ENCODE measurements at regions not wholly inside any gene's neighbourhood (a gene's known extent, or its start where the extent isn't known, plus 50 kb on each side); places are given as distances from the start of the nearest gene placed in this dataset.

- DNase-seq (ENCODE audit: insufficient read length, low spot score, missing footprints) = no peak
- no peaks in the 10 kb centered on the region for H3K9me3 ChIP-seq (ENCODE audit: low read depth, low read length)
- no peak overlapping the region for H3K4me2 ChIP-seq (ENCODE audit: insufficient read depth, low read length)
- no peak overlapping the region for H3K27ac ChIP-seq (ENCODE audit: low read depth, low read length)
- no peak overlapping the region for H2AFZ ChIP-seq (ENCODE audit: low read length)
- no peak overlapping the region for H3K4me3 ChIP-seq (ENCODE audit: insufficient read depth, low read length)
- no peak for TF ChIP-seq CTCF (IDR thresholded peaks at IDR 0.05; ENCODE audit: extremely low read depth, low read depth, low read length)
- no peaks in the 10 kb centered on the region for H3K4me1 ChIP-seq (ENCODE audit: insufficient read depth, low read length)
- H3K79me2 ChIP-seq (ENCODE audit: insufficient read depth, low read length) = no peaks in the 10 kb centered on the region
- no peaks in the 10 kb centered on the region for H3K36me3 ChIP-seq (ENCODE audit: insufficient read depth, low read length)
- no peaks in the 10 kb centered on the region for H4K20me1 ChIP-seq (ENCODE audit: insufficient read depth, low read length)
- H3K27me3 ChIP-seq (ENCODE audit: insufficient read depth, low read length) = peaks cover 5% of the 10 kb centered on the region
Measured at GRCh38 chr5:17352223-17352622, 134.8 kb downstream of the BASP1 start.

GRCh38 chr5:17354265-17354664 lies 136.8 kb downstream of the BASP1 start:
- H2AFZ ChIP-seq (ENCODE audit: low read length) = no peak overlapping the region
- H3K27ac ChIP-seq (ENCODE audit: low read depth, low read length) = no peak overlapping the region
- no peaks in the 10 kb centered on the region for H3K36me3 ChIP-seq (ENCODE audit: insufficient read depth, low read length)
- no peak for DNase-seq (ENCODE audit: insufficient read length, low spot score, missing footprints)
- H3K79me2 ChIP-seq (ENCODE audit: insufficient read depth, low read length) = no peaks in the 10 kb centered on the region
- no peaks in the 10 kb centered on the region for H4K20me1 ChIP-seq (ENCODE audit: insufficient read depth, low read length)
- no peak overlapping the region for H3K4me2 ChIP-seq (ENCODE audit: insufficient read depth, low read length)
- TF ChIP-seq CTCF (IDR thresholded peaks at IDR 0.05; ENCODE audit: extremely low read depth, low read depth, low read length) = no peak
- H3K4me1 ChIP-seq (ENCODE audit: insufficient read depth, low read length) = no peaks in the 10 kb centered on the region
- no peaks in the 10 kb centered on the region for H3K9me3 ChIP-seq (ENCODE audit: low read depth, low read length)
- H3K27me3 ChIP-seq (ENCODE audit: insufficient read depth, low read length) = peaks cover 5% of the 10 kb centered on the region
- no peak overlapping the region for H3K4me3 ChIP-seq (ENCODE audit: insufficient read depth, low read length)

- Histone ChIP-seq H3K27me3 (ENCODE audit: insufficient read depth, low read length) (no peaks in the 10 kb centered on the region), H3K4me3 (ENCODE audit: insufficient read depth, low read length) (no peak overlapping the region), H3K27ac (ENCODE audit: low read depth, low read length) (peak overlapping the region; percentile 62), H2AFZ (ENCODE audit: low read length) (no peak overlapping the region), H3K36me3 (ENCODE audit: insufficient read depth, low read length) (no peaks in the 10 kb centered on the region), H4K20me1 (ENCODE audit: insufficient read depth, low read length) (no peaks in the 10 kb centered on the region), H3K4me2 (ENCODE audit: insufficient read depth, low read length) (no peak overlapping the region), H3K9me3 (ENCODE audit: low read depth, low read length) (no peaks in the 10 kb centered on the region), H3K4me1 (ENCODE audit: insufficient read depth, low read length) (peaks cover 9% of the 10 kb centered on the region), H3K79me2 (ENCODE audit: insufficient read depth, low read length) (no peaks in the 10 kb centered on the region)
- no peak for DNase-seq (ENCODE audit: insufficient read length, low spot score, missing footprints)
- TF ChIP-seq CTCF (IDR thresholded peaks at IDR 0.05; ENCODE audit: extremely low read depth, low read depth, low read length) = no peak
Measured at GRCh38 chr5:17355586-17356346, 138.3 kb downstream of the BASP1 start.

- H4K20me1 ChIP-seq (ENCODE audit: insufficient read depth, low read length) = no peaks in the 10 kb centered on the region
- no peaks in the 10 kb centered on the region for H3K27me3 ChIP-seq (ENCODE audit: insufficient read depth, low read length)
- TF ChIP-seq CTCF (IDR thresholded peaks at IDR 0.05; ENCODE audit: extremely low read depth, low read depth, low read length) = no peak
- no peak overlapping the region for H3K4me3 ChIP-seq (ENCODE audit: insufficient read depth, low read length)
- DNase-seq (ENCODE audit: insufficient read length, low spot score, missing footprints) = no peak
- no peak overlapping the region for H3K27ac ChIP-seq (ENCODE audit: low read depth, low read length)
- no peaks in the 10 kb centered on the region for H3K36me3 ChIP-seq (ENCODE audit: insufficient read depth, low read length)
- H2AFZ ChIP-seq (ENCODE audit: low read length) = no peak overlapping the region
- no peaks in the 10 kb centered on the region for H3K79me2 ChIP-seq (ENCODE audit: insufficient read depth, low read length)
- no peak overlapping the region for H3K4me2 ChIP-seq (ENCODE audit: insufficient read depth, low read length)
- no peaks in the 10 kb centered on the region for H3K9me3 ChIP-seq (ENCODE audit: low read depth, low read length)
- H3K4me1 ChIP-seq (ENCODE audit: insufficient read depth, low read length) = peaks cover 9% of the 10 kb centered on the region
Measured at GRCh38 chr5:17356551-17356950, 139.1 kb downstream of the BASP1 start.
